Gastrocnemius medialis (tissue), 4 donors: ENCODE measurements at regions not wholly inside any gene's neighbourhood (a gene's known extent, or its start where the extent isn't known, plus 50 kb on each side); places are given as distances from the start of the nearest gene placed in this dataset.

Source experiments
- ATAC-seq, 2 donors: fragments of 150-250 bp; one replicate each; pipeline ENCODE4 v1.9.1; 2016
- DNase-seq, 2 donors: peaks; one replicate each; pipeline ENCODE4 v3.0.0-alpha.2; 2019
- H3K27ac ChIP-seq, 4 donors: fragments of 200-600 bp; sonication (generic); 1 replicate in 1 of 4; 2 replicates in 3 of 4; pipeline ENCODE4 v1.5.1; 2016 to 2018; ENCODE audit warnings: mild to moderate bottlenecking in 2 of 4, moderate library complexity in 1 of 4
- H3K27me3 ChIP-seq, 3 donors: fragments of 200-600 bp; sonication (generic) in 2 of 3; 1 replicate in 1 of 3; 2 replicates in 2 of 3; pipeline versions ENCODE4 v1.5.1 to v1.6.0; 2016 to 2019; ENCODE audit warnings: mild to moderate bottlenecking in 1 of 3, moderate library complexity in 1 of 3
- H3K36me3 ChIP-seq, 2 donors: fragments of 200-600 bp; sonication (generic) in 1 of 2; one replicate each; pipeline ENCODE4 v1.5.1; 2017 to 2018
- H3K4me1 ChIP-seq, 2 donors: fragments of 200-600 bp; sonication (generic) in 1 of 2; one replicate each; pipeline ENCODE4 v1.5.1; 2016 to 2017; ENCODE audit warnings: mild to moderate bottlenecking in 2 of 2
- H3K4me3 ChIP-seq, 4 donors: fragments of 200-600 bp; sonication (generic) in 3 of 4; 1 replicate in 1 of 4; 2 replicates in 3 of 4; pipeline ENCODE4 v1.5.1; 2016 to 2019; ENCODE audit warnings: mild to moderate bottlenecking in 2 of 4
- H3K9me3 ChIP-seq, 3 donors: fragments of 200-600 bp; sonication (generic) in 2 of 3; 1 replicate in 1 of 3; 2 replicates in 2 of 3; pipeline ENCODE4 v1.5.1; 2016 to 2019
- POLR2A ChIP-seq, 2 donors: fragments of 450-650 bp; IDR thresholded peaks; one replicate each; pipeline ENCODE4 v1.6.1; 2017; ENCODE audit warnings: antibody characterized with exemption in 2 of 2, mild to moderate bottlenecking in 2 of 2, moderate library complexity in 2 of 2
- in situ Hi-C, 4 donors: fragments of 200-750 bp; cut with MboI; loops; one replicate each; pipeline versions ENCODE4 v1.15.0 to v1.8.0; 2017; ENCODE audit warnings: low sequenced_read_pairs in 4 of 4
- intact Hi-C: fragments of 100-400 bp; cut with DNase I; formaldehyde crosslinking; loops from one replicate; pipeline ENCODE4 v1.15.1; 2023; ENCODE audit warnings: low total_unique reads
- TF ChIP-seq, protein P1 (sequence below), 5 experiments: fragments of 450-650 bp in 3 of 5; fragments of 200-600 bp in 2 of 5; sonication (generic) in 2 of 5; IDR thresholded peaks in 4 of 5; conservative IDR thresholded peaks in 1 of 5; 1 replicate in 4 of 5; 2 replicates in 1 of 5; pipeline ENCODE4 v1.5.1; 2016 to 2019; ENCODE audit warnings: antibody characterized with exemption in 5 of 5, mild to moderate bottlenecking in 3 of 5, moderate library complexity in 3 of 5

DNA sequence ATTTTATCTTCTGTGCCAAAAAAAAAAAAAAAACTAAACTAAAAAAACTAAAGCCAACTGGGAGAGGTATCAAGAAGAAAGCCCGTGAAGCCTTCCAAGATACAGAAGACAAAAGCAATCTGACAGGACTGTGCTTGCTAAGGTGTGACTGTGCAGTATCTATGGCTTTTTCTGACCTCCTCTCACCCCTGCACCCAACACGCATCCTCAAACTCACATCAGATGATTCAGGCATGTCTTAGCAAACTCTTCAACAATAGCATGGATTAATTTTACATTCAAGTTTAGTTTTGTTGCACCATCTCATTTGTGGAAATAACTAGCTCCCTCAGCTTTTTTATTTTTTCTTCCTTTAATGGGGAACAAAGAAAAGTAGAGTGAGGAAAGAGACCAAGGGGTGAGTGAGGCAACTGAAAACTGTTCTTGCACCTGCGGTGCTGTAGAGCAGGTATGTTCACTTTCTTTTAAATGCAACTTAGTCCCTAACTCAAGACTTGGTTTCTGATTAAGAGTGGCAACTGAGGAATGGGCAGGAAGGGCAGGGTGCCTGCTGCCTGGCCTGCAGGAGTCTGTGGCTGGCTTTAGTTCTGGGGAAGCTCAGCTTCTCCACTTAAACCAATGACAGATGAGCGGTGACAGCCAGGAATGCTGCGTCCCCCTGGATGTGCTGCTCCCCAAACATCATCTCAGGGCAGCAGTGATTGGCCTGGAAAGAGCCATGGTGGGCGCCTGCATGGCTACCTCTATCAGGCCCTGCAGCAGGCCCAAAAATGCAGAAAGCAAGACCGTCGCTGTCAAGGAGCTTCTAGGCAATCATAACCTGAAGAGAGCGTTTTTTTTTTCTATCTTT is 71.3 kb upstream of the LRRC8B start:
- TF ChIP-seq POLR2A (IDR thresholded peaks at IDR 0.05) = no peak
- TF ChIP-seq, protein P1, sequence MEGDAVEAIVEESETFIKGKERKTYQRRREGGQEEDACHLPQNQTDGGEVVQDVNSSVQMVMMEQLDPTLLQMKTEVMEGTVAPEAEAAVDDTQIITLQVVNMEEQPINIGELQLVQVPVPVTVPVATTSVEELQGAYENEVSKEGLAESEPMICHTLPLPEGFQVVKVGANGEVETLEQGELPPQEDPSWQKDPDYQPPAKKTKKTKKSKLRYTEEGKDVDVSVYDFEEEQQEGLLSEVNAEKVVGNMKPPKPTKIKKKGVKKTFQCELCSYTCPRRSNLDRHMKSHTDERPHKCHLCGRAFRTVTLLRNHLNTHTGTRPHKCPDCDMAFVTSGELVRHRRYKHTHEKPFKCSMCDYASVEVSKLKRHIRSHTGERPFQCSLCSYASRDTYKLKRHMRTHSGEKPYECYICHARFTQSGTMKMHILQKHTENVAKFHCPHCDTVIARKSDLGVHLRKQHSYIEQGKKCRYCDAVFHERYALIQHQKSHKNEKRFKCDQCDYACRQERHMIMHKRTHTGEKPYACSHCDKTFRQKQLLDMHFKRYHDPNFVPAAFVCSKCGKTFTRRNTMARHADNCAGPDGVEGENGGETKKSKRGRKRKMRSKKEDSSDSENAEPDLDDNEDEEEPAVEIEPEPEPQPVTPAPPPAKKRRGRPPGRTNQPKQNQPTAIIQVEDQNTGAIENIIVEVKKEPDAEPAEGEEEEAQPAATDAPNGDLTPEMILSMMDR (IDR thresholded peaks at IDR 0.05 in 4 of 5, conservative IDR thresholded peaks at IDR 0.05 in 1 of 5) = no peak
- H3K4me1 ChIP-seq = no peaks in the 10 kb centered on the region
- H3K27ac ChIP-seq = no peak overlapping the region
- in situ Hi-C loops = loop anchor here in 3 of 4 donors (10.0 kb wide), 1 partner anchor 449 kb away; no protein-coding TSS in a partner anchor
- H3K27me3 ChIP-seq = no peaks in the 10 kb centered on the region
- ATAC-seq (no peak), DNase-seq (no peak)
- H3K4me3 ChIP-seq = no peak overlapping the region
- no peaks in the 10 kb centered on the region for H3K36me3 ChIP-seq
- intact Hi-C loops = no loop called here
- H3K9me3 ChIP-seq = no peaks in the 10 kb centered on the region

GRCh38 chr1:89454845-89455521 is 69.6 kb upstream of the LRRC8B start:
- Histone ChIP-seq H3K27me3 (no peaks in the 10 kb centered on the region), H3K36me3 (no peaks in the 10 kb centered on the region), H3K27ac (no peak overlapping the region), H3K4me3 (no peak overlapping the region), H3K4me1 (no peaks in the 10 kb centered on the region), H3K9me3 (no peaks in the 10 kb centered on the region)
- ATAC-seq (peak in 1 of 2 donors; percentile 30), DNase-seq (no peak)
- TF ChIP-seq POLR2A (IDR thresholded peaks at IDR 0.05) = no peak
- TF ChIP-seq, protein P1 (IDR thresholded peaks at IDR 0.05 in 4 of 5, conservative IDR thresholded peaks at IDR 0.05 in 1 of 5) = peak; percentile 33 to 61 (median 49)
- in situ Hi-C loops = loop anchor here in 3 of 4 donors (10.0 kb wide), 1 partner anchor 450 kb away; no protein-coding TSS in a partner anchor
- intact Hi-C loops = loop anchor here (2.0 to 5.0 kb wide), 2 partner anchors 98 to 456 kb away; no protein-coding TSS in a partner anchor

- Histone ChIP-seq H3K4me3 (no peak overlapping the region), H3K4me1 (no peaks in the 10 kb centered on the region), H3K9me3 (no peaks in the 10 kb centered on the region), H3K27ac (no peak overlapping the region), H3K36me3 (no peaks in the 10 kb centered on the region), H3K27me3 (no peaks in the 10 kb centered on the region)
- ATAC-seq = no peak
- no peak for DNase-seq
- TF ChIP-seq, protein P1 (IDR thresholded peaks at IDR 0.05 in 4 of 5, conservative IDR thresholded peaks at IDR 0.05 in 1 of 5) = no peak
- no peak for TF ChIP-seq POLR2A (IDR thresholded peaks at IDR 0.05)
- intact Hi-C loops (loop anchor here (5.0 kb wide), 1 partner anchor 100 kb away; no protein-coding TSS in a partner anchor), in situ Hi-C loops (loop anchor here in 3 of 4 donors (10.0 kb wide), 1 partner anchor 452 kb away; no protein-coding TSS in a partner anchor)
These were observed 67.6 kb upstream of the LRRC8B start for GRCh38 chr1:89457046-89457445.

DNA sequence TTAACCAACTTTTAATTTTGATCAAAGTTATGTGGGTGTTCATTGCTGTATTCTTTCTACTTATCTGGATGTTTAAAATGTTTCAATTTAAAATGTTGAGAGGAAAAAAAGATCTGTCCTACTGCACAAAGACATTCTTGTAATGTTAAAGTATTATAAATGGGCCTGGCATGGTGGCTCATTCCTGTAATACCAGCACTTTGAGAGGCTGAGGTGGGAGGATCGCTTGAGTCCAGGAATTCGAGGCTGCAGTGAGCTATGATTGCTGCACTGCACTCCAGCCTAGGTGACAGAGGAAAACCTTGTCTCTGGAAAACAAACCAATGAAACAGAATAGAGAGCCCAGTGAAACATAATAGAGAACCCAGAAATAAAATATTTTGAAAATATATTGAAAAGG is 65.5 kb upstream of the LRRC8B start:
- no peaks in the 10 kb centered on the region for H3K4me1 ChIP-seq
- in situ Hi-C loops (loop anchor here in 3 of 4 donors (10.0 kb wide), 1 partner anchor 454 kb away; no protein-coding TSS in a partner anchor), intact Hi-C loops (loop anchor here (5.0 kb wide), 1 partner anchor 102 kb away; no protein-coding TSS in a partner anchor)
- no peak overlapping the region for H3K4me3 ChIP-seq
- H3K27me3 ChIP-seq = no peaks in the 10 kb centered on the region
- H3K9me3 ChIP-seq = no peaks in the 10 kb centered on the region
- no peak overlapping the region for H3K27ac ChIP-seq
- DNase-seq (no peak), ATAC-seq (no peak)
- no peaks in the 10 kb centered on the region for H3K36me3 ChIP-seq
- TF ChIP-seq, protein P1 (IDR thresholded peaks at IDR 0.05 in 4 of 5, conservative IDR thresholded peaks at IDR 0.05 in 1 of 5) = no peak
- no peak for TF ChIP-seq POLR2A (IDR thresholded peaks at IDR 0.05)
